ENCODE measurements at regions not wholly inside any gene's neighbourhood (a gene's known extent, or its start where the extent isn't known, plus 50 kb on each side); places are given as distances from the start of the nearest gene placed in this dataset.

GRCh38 chr6:15876406-15876805, 213.6 kb upstream of the DTNBP1 start:
- no peak for DNase-seq (ENCODE audit: low read depth)

GRCh38 chr6:15875797-15876196, 213.0 kb upstream of the DTNBP1 start:
- DNase-seq (ENCODE audit: low read depth): no peak

- DNase-seq (ENCODE audit: low read depth): no peak
Observed at GRCh38 chr6:15874821-15875220, 212.0 kb upstream of the DTNBP1 start.

GRCh38 chr6:15874326-15874725, 211.5 kb upstream of the DTNBP1 start:
- no peak for DNase-seq (ENCODE audit: low read depth)

- DNase-seq (ENCODE audit: low read depth): no peak
Observed at GRCh38 chr6:15872241-15873103, 209.6 kb upstream of the DTNBP1 start.

GRCh38 chr6:15871276-15871675, 208.4 kb upstream of the DTNBP1 start:
- DNase-seq (ENCODE audit: low read depth): no peak

GRCh38 chr6:15870333-15871043, 207.7 kb upstream of the DTNBP1 start:
- no peak for DNase-seq (ENCODE audit: low read depth)

GRCh38 chr6:15864708-15865062, 201.9 kb upstream of the DTNBP1 start:
- no peak for DNase-seq (ENCODE audit: low read depth)

GRCh38 chr6:15864038-15864707, 201.3 kb upstream of the DTNBP1 start:
- DNase-seq (ENCODE audit: low read depth): no peak

- no peak for DNase-seq (ENCODE audit: low read depth)
Observed at GRCh38 chr6:15862810-15863209, 200.0 kb upstream of the DTNBP1 start.

- DNase-seq (ENCODE audit: low read depth): no peak
Observed at GRCh38 chr6:15861486-15861885, 198.7 kb upstream of the DTNBP1 start.

GRCh38 chr6:15854826-15855710, 192.2 kb upstream of the DTNBP1 start:
- no peak for DNase-seq (ENCODE audit: low read depth)

- DNase-seq (ENCODE audit: low read depth): no peak
Observed at GRCh38 chr6:15854378-15854777, 191.6 kb upstream of the DTNBP1 start.

- DNase-seq (ENCODE audit: low read depth): no peak
Observed at GRCh38 chr6:15853259-15853658, 190.4 kb upstream of the DTNBP1 start.

GRCh38 chr6:15852289-15852688, 189.5 kb upstream of the DTNBP1 start:
- no peak for DNase-seq (ENCODE audit: low read depth)

- no peak for DNase-seq (ENCODE audit: low read depth)
Observed at GRCh38 chr6:15849395-15849794, 186.6 kb upstream of the DTNBP1 start.

- DNase-seq (ENCODE audit: low read depth): no peak
Observed at GRCh38 chr6:15845492-15845891, 182.7 kb upstream of the DTNBP1 start.

GRCh38 chr6:15843764-15844163, 180.9 kb upstream of the DTNBP1 start:
- DNase-seq (ENCODE audit: low read depth): no peak

- no peak for DNase-seq (ENCODE audit: low read depth)
Observed at GRCh38 chr6:15843226-15843625, 180.4 kb upstream of the DTNBP1 start.

- no peak for DNase-seq (ENCODE audit: low read depth)
Observed at GRCh38 chr6:15842727-15843117, 179.9 kb upstream of the DTNBP1 start.

GRCh38 chr6:15841937-15842726, 179.3 kb upstream of the DTNBP1 start:
- no peak for DNase-seq (ENCODE audit: low read depth)
